NCI-H2196 (cell line): ENCODE measurements at regions not wholly inside any gene's neighbourhood (a gene's known extent, or its start where the extent isn't known, plus 50 kb on each side); places are given as distances from the start of the nearest gene placed in this dataset.

ENCODE experiments used
- DNase-seq: peaks from one replicate; lab custom pipeline; 2025; ENCODE audit not compliant: unreplicated experiment; lab: John Stamatoyannopoulos, UW

DNA sequence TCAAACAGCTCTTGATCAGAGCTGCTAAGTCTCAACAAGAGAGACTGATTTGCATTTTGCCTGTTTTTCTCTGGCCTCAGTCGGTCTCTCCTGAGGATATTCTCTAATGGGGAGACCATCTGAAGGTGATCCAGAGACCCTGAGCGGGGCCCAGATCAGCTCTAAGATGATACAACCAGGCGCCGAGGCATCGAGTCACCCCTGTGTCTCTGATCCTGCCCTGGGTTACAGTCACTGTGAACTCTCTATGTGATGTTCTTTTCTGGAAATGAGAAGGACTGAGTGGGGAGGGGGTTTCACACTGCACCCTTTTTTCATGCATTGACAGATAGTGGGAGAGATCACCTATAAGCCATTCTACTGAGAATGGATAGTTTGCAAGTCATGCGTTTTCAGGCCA, 247.6 kb upstream of the PWP1 start:
- DNase-seq = no peak

DNA sequence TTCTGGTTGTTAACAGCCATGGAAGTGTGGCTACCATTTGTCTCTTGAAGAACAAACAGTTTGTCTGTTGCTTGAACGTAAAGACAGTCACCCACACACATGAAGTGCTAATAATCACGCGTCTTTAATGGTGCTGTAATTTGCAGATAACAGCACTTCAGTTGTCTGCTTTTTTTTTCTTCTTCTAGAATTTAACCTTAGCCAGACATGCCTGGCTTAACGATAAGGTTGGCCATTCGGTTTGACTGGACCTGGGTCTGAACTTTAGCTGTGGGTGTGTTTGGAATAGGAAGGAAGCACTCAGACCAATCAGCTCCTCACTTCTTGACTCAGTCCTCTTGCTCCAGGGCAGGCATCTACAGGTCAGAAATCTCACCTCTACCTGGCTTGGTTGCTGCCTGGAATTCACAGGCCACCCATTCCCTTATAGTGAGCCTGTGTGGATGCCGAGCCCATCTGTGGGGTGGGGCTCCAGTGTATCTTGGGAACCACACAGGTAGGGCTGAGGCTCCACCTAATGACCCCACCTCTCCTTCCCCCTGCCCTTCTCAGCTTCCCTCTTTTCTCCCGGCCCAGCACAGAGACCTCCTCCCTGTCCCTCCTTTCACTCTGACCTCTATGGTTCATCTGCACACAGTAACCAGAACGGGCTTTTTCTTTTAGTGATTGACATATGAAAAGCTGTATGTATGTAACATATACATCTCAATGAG, 246.4 kb upstream of the PWP1 start:
- DNase-seq = no peak

DNA sequence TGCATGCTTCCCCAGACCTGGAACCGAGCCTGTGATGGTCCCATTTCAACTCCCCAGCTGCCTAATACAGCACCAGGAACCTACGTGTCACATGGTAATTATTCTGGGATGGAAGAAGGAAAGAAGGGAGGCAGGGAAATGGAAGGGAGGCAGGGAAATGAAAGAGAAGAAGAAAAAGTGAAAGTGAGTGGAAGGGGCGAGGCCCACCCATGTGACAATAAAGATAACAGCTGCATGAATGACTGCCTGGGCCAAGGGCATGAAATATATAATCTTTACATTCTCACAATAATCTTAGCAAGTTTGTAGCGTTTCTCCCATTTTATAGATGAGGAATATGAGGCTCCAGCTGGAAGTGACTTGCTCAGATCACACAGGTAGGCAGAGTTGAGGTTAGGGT, 245.0 kb upstream of the PWP1 start:
- DNase-seq = no peak

DNA sequence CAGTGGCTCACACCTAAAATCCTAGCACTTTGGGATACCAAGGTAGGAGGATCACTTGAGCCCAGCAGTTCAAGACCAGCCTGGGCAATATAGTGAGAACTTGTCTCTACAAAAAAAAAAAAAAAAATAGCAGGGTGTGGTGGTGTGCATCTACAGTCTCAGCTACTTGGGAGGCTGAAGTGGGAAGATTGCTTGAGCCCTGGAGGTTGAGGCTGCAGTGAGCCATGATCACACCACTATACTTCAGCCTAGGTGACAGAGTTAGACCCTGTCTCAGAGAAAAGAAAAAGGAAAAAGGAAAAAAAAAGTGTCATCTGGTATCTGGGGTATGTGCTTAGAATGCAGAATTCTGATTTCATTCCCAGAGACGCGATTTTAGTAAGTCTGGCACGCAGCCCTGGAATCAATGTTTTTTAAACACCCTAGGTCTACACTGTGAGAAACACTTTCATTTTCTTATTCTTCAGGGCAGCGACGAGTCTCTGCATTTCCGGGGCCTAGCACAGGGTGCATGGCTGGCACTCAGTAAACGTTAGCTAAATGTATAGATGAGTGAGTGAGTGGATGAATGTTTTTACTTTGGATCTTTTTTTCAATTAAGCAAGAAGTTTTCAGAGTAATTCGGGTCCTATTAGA, 243.8 kb upstream of the PWP1 start:
- DNase-seq = no peak

DNA sequence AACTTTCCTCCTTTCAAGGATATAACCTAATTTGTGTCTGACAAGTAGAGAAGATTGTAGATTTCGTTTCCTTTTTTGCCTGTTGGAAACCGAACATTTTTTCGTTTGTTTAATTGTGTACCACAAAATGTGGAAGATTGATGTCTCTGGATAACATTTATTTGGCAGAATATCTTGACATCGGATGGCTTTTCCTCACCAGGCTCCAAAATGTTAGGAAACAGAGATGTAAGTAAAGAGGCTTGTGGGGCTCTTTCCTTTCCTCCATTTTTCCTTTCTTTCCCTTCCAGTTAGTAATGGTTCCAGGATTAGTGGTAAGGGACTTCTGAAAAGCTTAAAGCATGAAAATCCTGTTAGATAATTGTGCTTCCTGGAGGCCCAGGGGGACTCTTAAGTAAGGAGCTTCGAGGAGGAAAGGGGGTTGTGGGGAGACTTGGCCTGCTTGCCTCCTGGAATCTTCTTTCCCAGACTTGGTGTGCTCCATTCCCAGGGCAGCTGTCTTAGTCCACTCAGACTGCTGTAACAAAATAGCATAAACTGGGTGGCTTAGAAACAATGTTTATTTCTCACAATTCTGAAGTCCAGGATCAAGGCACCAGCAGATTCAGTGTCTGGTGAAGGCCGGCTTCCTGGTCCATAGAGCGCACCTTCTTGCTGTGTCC, 243.1 kb upstream of the PWP1 start:
- DNase-seq = no peak

DNA sequence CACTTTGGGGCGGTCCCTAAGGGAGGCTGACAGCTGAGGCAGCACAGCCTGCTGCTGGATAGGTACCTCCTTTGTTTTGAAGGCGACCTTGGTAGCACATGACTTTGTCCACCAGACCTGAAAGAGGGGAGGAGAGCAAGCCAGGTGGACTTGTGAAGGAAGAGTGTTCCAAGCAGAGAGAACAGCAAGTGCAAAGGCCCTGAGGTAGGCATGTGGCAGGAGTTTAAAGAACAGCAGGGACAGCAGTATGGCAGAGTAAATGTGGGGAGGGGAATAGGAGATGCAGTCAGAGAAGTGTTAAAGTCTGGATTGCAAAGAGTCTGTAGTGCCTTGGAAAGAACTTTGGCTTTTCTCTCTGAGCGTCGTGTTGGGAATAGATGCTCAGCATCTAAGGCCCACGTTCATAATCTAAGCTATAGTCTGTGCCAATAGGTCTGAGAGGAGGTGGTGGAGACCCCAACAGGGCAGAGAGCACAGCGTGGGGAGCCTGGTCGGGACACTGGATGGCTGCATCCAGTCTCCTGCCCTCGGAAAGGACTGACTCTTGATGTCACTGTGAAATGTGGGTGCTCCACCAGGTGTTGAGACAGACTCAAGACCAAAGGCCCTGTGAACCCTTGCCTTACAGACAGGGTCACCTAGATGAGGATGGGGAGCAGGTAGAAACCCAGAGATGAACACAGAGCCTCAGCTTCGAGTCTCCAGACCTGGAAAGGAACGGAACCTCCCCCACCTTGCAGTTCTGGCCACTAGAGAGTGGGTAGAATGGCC, 242.1 kb upstream of the PWP1 start:
- no peak for DNase-seq

DNA sequence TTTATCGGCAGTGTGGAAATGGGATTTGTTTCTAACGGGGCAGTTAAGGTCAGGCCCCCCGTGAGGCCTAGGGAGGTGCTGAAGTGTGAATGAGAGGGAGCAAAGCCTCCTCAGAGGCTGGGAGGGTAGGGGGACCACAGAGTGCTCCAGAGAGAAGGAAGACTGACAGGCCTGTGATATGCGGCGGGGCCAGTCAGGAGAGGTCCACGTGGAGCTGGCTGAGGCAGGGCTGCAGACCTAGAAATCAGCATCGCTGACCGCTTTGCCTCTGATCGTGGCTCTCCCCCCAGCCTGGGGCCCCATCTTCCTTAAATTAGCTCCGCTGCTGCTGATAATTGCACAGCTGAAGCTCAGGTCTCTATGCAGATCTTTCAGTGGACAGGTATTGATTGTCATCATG, 240.8 kb upstream of the PWP1 start:
- DNase-seq = no peak

DNA sequence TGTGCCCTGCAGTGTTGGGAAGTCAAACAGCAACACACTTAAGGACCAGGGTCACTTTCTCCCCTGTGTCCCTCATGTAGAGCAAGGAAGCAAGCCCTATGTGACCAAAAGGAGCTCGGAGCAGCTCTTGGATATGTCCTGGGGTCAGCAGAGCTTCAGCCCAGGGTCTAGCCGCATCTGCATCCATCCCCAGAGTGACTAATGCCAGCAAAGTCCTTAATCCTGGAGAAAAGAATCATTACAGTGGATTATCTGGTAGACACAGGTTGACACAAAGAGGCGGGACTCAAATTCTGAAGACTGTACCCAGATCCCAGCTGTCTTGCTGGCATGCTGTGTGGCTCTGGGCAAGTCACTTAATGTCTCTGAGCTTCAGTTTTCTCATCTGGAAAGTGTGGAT, 239.1 kb upstream of the PWP1 start:
- no peak for DNase-seq

DNA sequence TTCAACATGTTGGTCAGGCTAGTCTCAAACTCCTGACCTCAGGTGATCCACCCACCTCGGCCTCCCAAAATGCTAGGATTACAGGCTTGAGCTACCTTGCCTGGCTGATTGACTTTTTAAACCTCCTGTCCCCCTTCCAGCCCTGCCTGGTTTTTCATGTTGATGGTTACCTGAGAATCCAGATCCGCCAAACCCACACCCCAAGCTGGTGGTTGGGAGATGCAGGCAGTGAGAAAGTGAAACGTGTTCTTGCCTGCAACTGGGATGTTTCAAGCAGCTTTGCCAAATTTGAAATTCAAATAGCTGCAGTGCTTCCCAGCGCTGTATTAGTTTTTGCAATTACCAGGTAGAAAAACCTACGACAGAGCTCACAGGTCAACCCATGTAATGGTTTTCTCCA, 238.3 kb upstream of the PWP1 start:
- no peak for DNase-seq

DNA sequence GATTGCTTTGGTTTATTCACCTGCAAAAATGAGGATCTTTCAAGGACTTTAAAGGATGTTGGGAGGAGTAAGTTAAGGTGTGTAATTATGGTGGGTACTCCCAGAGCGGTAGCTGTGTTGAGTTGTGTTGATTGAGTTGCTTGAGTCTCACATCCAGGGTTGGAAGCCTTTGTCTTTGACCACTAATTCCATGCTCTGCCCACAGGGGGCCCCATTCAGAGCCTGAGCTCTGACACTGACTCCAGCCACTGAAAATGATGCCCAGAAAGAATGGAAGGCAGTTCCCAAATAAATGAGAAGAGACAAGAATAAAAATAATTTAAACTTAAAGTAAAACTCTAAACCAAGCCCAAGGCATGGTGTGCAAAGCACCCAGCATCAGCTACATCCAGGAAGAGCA, 237.4 kb upstream of the PWP1 start:
- no peak for DNase-seq

DNA sequence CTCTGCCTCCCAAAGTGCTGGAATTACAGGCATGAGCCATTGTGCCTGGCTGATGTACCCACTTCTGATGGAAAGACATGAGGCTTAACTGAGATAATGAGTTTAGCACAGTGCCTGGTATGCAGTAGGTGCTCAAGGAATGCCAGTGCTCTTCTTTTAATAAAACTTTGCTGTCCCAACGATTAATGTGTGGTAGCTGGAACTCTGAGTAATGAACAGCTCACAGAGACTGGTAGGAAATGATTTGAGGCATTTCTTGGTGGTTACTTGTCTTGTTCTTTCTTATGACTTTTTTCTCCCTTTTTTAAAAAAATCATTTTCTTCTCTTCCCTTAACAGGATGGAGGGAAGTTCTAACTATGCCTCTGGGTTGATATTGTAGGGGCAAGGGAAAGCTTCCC, 235.7 kb upstream of the PWP1 start:
- no peak for DNase-seq

DNA sequence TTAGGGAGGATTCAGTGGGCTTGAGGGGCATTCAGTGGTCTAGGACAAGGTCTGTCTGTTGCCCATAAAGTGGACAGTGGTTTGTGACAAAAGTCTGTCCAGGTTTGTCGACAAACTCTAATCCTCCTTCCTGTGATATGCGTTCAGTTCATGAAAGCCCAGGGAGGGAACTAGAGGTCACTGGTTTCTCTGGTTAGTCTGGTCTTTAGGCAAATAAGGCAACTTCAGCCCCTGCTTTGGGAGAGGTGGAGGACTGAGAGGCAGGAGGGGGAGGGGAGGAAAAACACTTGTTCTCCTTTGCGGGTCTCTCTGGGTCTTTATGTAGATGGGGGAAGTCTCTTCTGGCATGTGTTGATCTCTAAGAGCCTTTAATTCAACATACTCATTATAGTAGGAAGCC, 235.1 kb upstream of the PWP1 start:
- no peak for DNase-seq

DNA sequence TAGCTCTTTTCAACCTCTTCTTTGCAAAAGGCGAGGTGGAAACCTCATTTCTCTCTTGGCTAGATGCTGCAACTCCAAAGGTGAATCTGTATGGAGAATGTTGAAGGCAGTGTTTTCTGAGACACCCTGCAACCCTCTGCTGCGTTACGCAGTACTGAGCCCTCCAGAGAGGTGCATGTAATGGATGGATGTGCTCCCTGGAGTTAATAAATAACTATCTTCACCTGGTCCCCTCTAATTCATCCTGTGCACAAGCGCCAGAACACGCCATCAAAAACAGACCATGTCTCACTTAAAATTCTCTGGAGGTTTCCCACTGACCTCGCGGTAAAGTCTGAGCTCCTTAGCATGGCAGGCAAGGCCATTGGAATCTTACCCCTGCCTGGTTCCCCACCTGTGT, 234.4 kb upstream of the PWP1 start:
- DNase-seq = no peak

DNA sequence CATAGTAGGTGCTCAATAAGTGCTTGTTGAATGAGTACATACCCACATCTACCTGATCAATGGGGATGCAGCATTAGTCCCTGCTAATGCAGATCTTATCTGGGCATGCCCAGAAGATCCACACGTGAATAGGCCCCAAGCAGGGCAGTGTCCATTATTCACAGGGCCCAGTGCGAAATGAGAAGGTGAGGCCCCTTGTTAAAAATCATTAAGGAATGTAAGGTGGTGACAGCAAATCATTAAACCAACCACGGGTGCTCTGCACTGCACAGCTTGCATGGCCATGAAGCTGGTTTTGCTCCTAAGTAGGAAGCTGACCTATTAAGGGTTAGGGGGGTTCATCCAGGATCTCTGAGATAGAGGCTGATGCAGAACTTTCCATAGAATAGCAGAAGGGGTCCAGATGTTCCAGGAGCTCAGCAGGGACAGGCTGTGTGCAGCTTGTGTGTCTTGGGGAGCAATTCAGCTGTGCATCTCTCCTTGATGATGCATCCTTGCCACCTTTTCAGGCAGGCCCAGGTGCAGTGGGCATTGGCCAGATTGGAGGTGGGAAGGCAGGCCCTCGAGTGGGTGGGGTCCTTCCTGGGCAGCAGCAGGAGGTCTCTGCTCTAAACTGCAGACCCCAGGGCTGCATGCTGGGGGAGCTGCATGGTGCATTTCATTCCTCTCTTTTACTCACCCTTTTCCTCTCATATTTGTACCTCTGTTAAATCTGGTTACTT, 231.3 kb upstream of the PWP1 start:
- DNase-seq = no peak

DNA sequence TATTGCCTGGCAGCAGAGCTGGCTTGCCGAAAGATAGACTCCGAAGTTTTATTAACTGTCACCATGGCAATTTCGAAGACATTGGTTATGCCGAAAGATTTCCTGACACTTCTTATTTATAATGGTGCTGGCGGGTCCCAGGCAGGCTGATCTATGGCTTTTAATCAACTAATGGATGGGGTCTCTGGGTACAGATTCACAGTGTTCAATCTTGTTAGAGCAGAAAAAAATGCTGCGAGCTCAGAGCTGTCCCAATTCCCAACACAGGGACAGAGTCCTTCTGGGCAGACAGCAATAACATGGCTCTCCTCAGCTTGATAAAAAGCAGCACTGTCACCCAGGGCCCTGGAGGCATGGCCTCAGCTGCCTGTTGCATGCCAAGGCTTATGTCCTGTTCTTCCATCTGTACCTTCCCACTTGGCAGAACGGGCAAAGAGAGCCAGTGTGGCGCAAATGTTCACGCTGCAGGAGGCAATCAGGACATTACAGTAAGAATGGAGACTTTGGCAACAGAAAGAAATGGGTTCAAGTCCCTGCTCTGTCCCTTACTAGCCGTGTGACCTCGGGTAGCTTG, 228.2 kb upstream of the PWP1 start:
- no peak for DNase-seq

DNA sequence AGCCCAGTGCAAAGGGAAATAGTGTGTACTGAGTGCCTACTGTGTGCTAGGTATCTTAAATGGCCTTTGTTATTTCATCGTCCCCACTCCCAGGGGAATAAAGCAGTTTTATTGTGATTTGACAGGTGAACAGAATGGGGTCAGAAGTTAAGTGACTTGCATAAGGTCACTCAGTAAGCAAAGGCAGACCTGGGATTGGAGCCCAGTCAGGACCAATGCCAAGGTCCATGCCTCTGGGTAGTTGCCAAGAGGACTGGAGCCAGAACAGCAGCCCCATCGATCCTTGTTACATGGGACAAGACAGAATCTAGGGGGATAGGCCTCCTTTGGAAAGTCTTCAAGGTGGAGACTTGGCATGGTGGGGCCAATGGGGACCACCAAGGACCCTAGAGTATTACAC, 227.4 kb upstream of the PWP1 start:
- peak; percentile 7 for DNase-seq

DNA sequence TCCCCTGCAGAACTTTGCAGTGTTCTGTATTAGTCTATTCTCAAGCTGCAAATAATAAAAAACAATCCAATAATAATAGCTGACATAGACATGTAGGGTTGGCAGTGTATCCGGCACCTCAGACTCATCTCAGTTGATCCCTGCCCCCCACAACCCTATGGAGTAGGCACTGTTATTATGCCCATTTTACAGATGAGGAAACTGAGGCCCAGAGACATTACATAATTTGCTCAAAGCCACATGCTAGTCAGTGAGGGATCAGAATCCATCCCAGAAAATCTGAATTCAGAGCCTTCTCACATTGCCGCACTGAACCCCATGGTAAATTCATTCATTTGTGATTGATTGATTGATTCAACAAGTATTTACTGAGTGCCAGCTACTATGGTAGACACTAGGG, 226.6 kb upstream of the PWP1 start:
- DNase-seq = no peak

DNA sequence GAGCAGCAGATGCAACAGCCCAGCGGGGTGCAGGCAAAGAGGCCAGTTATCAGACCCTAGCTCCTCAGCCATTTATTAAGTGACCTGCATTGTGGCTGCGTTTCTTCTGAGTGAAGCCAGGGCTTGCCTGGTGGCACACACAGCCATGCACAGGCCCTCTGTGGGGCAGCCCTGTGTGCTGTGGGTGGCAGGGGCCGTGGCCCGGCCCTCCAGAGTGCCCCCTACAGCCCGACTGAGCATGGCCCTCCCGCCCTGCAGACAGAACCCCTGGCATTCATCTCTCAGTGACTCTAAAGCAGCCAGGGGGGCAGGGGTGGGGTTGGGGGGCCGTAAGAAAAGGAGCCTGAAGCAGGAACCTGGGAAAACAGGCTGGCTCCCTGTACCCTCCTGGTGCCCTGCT, 226.0 kb upstream of the PWP1 start:
- DNase-seq = no peak

DNA sequence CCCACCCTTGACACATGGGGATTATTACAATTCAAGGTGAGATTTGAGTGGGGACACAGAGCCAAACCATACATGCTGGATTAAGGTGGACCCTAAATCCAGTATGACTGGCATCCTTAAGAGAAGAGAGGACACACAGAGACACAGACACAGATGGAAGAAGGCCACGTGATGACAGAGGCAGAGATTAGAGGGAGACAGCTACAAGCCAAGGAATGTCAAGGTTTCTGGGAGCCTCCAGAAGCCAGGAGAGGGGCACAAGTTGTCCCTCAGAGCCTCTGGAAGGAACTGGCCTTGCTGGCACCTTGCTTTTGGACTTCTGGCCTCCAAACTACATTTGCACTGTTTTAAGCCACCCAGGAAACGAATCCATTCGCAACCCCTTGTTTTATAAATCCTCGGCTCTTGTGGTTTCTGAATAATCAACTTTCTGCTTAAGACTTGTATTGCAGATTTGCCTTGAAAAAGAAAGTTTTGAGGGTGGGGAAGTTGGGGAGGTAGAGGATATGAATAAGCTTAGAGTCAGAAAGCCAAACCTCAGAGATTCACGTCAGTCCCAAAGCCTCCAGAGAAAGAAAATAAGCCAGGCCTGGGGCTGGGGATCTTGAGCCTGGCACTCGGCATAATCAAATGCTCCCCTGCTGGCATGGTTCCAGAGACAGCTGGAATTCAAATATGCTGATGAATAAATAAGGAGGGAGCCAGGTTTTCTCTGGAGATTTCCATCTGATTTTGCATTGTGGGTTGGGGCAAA, 224.2 kb upstream of the PWP1 start:
- DNase-seq = no peak
